Coronary artery (tissue), 2 donors: ENCODE measurements at regions not wholly inside any gene's neighbourhood (a gene's known extent, or its start where the extent isn't known, plus 50 kb on each side); places are given as distances from the start of the nearest gene placed in this dataset.

Experiments used
- DNase-seq: peaks from one replicate; pipeline ENCODE4 v3.0.0-alpha.2; 2017; ENCODE audit warnings: low spot score
- H3K27ac ChIP-seq, 2 donors: fragments of 200-600 bp; sonication (generic); one replicate each; pipeline ENCODE4 v1.5.1; 2016 to 2019
- H3K4me3 ChIP-seq: fragments of 200-600 bp; sonication (generic); 2 replicates; pipeline ENCODE4 v1.5.1; 2016; ENCODE audit warnings: mild to moderate bottlenecking, moderate library complexity
- CTCF ChIP-seq: fragments of 200-600 bp; sonication (generic); IDR thresholded peaks from one replicate; pipeline ENCODE4 v1.5.1; 2019; ENCODE audit warnings: antibody characterized with exemption

- Histone ChIP-seq H3K4me3 (no peak overlapping the region), H3K27ac (no peak overlapping the region)
- no peak for TF ChIP-seq CTCF
- no peak for DNase-seq
These were observed 286.4 kb downstream of the CMPK2 start for GRCh38 chr2:6579281-6579680.

- DNase-seq: no peak
- Histone ChIP-seq H3K27ac (no peak overlapping the region), H3K4me3 (no peak overlapping the region)
- no peak for TF ChIP-seq CTCF
These were observed 284.7 kb downstream of the CMPK2 start for GRCh38 chr2:6580982-6581381.

- DNase-seq: no peak
- TF ChIP-seq CTCF: no peak
- no peak overlapping the region for H3K27ac ChIP-seq
- no peak overlapping the region for H3K4me3 ChIP-seq
These were observed 276.6 kb downstream of the CMPK2 start for GRCh38 chr2:6589150-6589549.

GRCh38 chr2:6590442-6590841, 275.3 kb downstream of the CMPK2 start:
- DNase-seq: no peak
- Histone ChIP-seq H3K27ac (no peak overlapping the region), H3K4me3 (no peak overlapping the region)
- TF ChIP-seq CTCF: no peak

GRCh38 chr2:6602471-6602870, 263.2 kb downstream of the CMPK2 start:
- no peak for DNase-seq
- TF ChIP-seq CTCF: no peak
- H3K4me3 ChIP-seq: no peak overlapping the region
- H3K27ac ChIP-seq: no peak overlapping the region

GRCh38 chr2:6605836-6606505, 259.7 kb downstream of the CMPK2 start:
- TF ChIP-seq CTCF: no peak
- no peak overlapping the region for H3K4me3 ChIP-seq
- no peak for DNase-seq
- no peak overlapping the region for H3K27ac ChIP-seq

GRCh38 chr2:6617794-6618193, 247.9 kb downstream of the CMPK2 start:
- no peak overlapping the region for H3K4me3 ChIP-seq
- TF ChIP-seq CTCF: no peak
- no peak overlapping the region for H3K27ac ChIP-seq
- DNase-seq: no peak
